IMR-90 (cell line): ENCODE measurements at regions not wholly inside any gene's neighbourhood (a gene's known extent, or its start where the extent isn't known, plus 50 kb on each side); places are given as distances from the start of the nearest gene placed in this dataset.

Experiments
- BHLHE40 ChIP-seq: fragments of 150-350 bp; IDR thresholded peaks from 2 replicates; pipeline ENCODE4 v1.6.1; 2016; ENCODE audit warnings: mild to moderate bottlenecking, low read depth, low read length
- CEBPB ChIP-seq: IDR thresholded peaks from 2 replicates; pipeline ENCODE4 v1.6.1; 2012; ENCODE audit warnings: low read depth, low read length, improper control_type of control experiment
- FOS ChIP-seq: fragments of 150-350 bp; IDR thresholded peaks from 2 replicates; pipeline ENCODE4 v1.6.1; 2016; ENCODE audit warnings: low read depth, low read length
- MAZ ChIP-seq: IDR thresholded peaks from 2 replicates; pipeline ENCODE4 v1.6.1; 2012; ENCODE audit warnings: low read depth, mild to moderate bottlenecking, low read length, improper control_type of control experiment, moderate library complexity, borderline replicate concordance
- NFE2L2 ChIP-seq: fragments of 150-350 bp; IDR thresholded peaks from 2 replicates; pipeline ENCODE4 v1.6.1; 2016; ENCODE audit warnings: low read depth, mild to moderate bottlenecking, low read length
- POLR2A ChIP-seq: IDR thresholded peaks from 2 replicates; pipeline ENCODE4 v1.6.1; 2012; ENCODE audit warnings: mild to moderate bottlenecking, low read depth, low read length
- RAD21 ChIP-seq: IDR thresholded peaks from 2 replicates; pipeline ENCODE4 v1.6.1; 2012; ENCODE audit warnings: low read length, improper control_type of control experiment
- TF ChIP-seq, protein P1 (sequence below): conservative IDR thresholded peaks from 2 replicates; pipeline ENCODE4 v1.5.1; 2012; ENCODE audit warnings: mild to moderate bottlenecking, low read depth, low read length, improper control_type of control experiment
- TF ChIP-seq, protein P2 (sequence below): fragments of 150-350 bp; IDR thresholded peaks from 2 replicates; pipeline ENCODE4 v1.6.1; 2017; ENCODE audit warnings: mild to moderate bottlenecking, antibody characterized with exemption, low read length, low read depth

- no peak for TF ChIP-seq POLR2A
- TF ChIP-seq, protein P1, sequence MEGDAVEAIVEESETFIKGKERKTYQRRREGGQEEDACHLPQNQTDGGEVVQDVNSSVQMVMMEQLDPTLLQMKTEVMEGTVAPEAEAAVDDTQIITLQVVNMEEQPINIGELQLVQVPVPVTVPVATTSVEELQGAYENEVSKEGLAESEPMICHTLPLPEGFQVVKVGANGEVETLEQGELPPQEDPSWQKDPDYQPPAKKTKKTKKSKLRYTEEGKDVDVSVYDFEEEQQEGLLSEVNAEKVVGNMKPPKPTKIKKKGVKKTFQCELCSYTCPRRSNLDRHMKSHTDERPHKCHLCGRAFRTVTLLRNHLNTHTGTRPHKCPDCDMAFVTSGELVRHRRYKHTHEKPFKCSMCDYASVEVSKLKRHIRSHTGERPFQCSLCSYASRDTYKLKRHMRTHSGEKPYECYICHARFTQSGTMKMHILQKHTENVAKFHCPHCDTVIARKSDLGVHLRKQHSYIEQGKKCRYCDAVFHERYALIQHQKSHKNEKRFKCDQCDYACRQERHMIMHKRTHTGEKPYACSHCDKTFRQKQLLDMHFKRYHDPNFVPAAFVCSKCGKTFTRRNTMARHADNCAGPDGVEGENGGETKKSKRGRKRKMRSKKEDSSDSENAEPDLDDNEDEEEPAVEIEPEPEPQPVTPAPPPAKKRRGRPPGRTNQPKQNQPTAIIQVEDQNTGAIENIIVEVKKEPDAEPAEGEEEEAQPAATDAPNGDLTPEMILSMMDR = no peak
- TF ChIP-seq RAD21 = no peak
- no peak for TF ChIP-seq FOS
- TF ChIP-seq CEBPB = no peak
- TF ChIP-seq, protein P2, sequence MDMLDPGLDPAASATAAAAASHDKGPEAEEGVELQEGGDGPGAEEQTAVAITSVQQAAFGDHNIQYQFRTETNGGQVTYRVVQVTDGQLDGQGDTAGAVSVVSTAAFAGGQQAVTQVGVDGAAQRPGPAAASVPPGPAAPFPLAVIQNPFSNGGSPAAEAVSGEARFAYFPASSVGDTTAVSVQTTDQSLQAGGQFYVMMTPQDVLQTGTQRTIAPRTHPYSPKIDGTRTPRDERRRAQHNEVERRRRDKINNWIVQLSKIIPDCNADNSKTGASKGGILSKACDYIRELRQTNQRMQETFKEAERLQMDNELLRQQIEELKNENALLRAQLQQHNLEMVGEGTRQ = no peak
- TF ChIP-seq NFE2L2 = no peak
- TF ChIP-seq BHLHE40 = no peak
- no peak for TF ChIP-seq MAZ
These were observed 226.6 kb upstream of the EXOC2 start for GRCh38 chr6:919500-919899.
